Stimulated activated memory B cell treated with anti-CD40 and anti-IgM and Interleukin-4, amounts not matched to agents 10 μg/mL and 1 μg/mL and 100 μg/mL, for 72 hours (primary cell): ENCODE measurements at regions not wholly inside any gene's neighbourhood (a gene's known extent, or its start where the extent isn't known, plus 50 kb on each side); places are given as distances from the start of the nearest gene placed in this dataset.
"Not testable (repeated sequence)": the region's sequence is repeated elsewhere in the genome, so short reads cannot be mapped to it uniquely, and the experiment has no call there.

Experiments
- ATAC-seq: fragments of 150-1000 bp; cut with Tn5 transposase; 2 replicates; pipeline ENCODE4 v1.10.0; 2021
- H3K27ac Mint-ChIP-seq: one replicate; pipeline ENCODE4 v1.8.0; 2022; ENCODE audit warnings: mild to moderate bottlenecking, mixed read lengths
- H3K27me3 Mint-ChIP-seq: one replicate; pipeline ENCODE4 v1.8.0; 2022; ENCODE audit warnings: mixed read lengths
- H3K36me3 Mint-ChIP-seq: one replicate; pipeline ENCODE4 v1.8.0; 2022; ENCODE audit warnings: mixed read lengths
- H3K4me1 Mint-ChIP-seq: one replicate; pipeline ENCODE4 v1.8.0; 2022; ENCODE audit warnings: mixed read lengths
- H3K4me3 Mint-ChIP-seq: one replicate; pipeline ENCODE4 v1.8.0; 2022; ENCODE audit warnings: mild to moderate bottlenecking, moderate library complexity, mixed read lengths
- H3K9me3 Mint-ChIP-seq: one replicate; pipeline ENCODE4 v1.8.0; 2022; ENCODE audit warnings: mixed read lengths

GRCh38 chr16:88128556-88128955, 177.3 kb downstream of the BANP start:
- no peak for ATAC-seq
- Mint-ChIP-seq H3K27me3 (peaks cover 18% of the 10 kb centered on the region), H3K9me3 (no peaks in the 10 kb centered on the region)

DNA sequence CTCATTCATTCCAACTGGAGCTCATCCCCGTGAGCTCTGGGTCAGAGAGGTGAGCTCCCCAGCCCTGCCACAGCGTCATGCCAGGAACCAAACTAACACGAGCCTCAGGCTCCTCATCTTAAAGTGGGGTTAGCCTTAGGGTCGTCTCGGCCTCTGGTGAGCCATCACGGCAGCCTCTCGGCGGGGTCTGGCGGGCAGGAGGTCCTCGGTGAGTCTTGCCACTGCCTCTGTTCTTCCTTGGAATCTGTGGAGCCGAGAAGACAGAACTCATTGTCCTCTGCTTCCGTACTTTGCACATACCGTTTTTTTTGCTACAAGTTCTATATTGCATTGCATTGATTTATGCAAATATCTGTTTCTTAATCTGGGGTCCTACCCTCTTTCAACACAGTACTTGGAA, 177.9 kb downstream of the BANP start:
- not testable (repeated sequence) for H3K4me1 Mint-ChIP-seq, H3K27ac Mint-ChIP-seq, H3K9me3 Mint-ChIP-seq

More at GRCh38 chr16:88128556-88128955, 177.3 kb downstream of the BANP start:
- no peaks in the 10 kb centered on the region for H3K36me3 Mint-ChIP-seq
- H3K4me3 Mint-ChIP-seq = no peak overlapping the region
- no peak overlapping the region for H3K27ac Mint-ChIP-seq
- H3K4me1 Mint-ChIP-seq = peaks cover 6% of the 10 kb centered on the region

DNA sequence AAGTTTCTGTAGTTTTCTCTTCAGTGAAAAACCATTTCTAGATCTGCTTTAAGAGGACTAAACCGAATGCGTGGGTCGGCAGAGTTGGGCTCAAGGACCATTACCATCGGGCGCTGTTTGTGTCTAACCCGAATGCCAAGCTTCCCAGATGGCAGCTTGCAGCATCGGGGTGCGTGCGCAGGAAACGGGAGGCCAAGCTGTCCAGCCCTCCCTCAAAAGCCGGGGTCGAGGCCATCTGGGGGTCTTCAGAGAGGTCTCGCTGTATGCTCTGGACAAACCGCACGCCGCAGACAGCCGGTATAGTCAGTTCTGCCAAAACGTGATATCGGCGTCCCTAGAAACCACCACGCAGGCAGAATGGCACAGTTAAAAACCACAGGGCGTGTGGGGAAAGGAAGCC, 178.8 kb downstream of the BANP start:
- Mint-ChIP-seq H3K4me1 (peaks cover 6% of the 10 kb centered on the region), H3K9me3 (no peaks in the 10 kb centered on the region), H3K27ac (no peak overlapping the region), H3K36me3 (no peaks in the 10 kb centered on the region), H3K4me3 (no peak overlapping the region), H3K27me3 (peaks cover 18% of the 10 kb centered on the region)
- ATAC-seq = no peak

More for the DNA sequence above, 177.9 kb downstream of the BANP start:
- peaks cover 18% of the 10 kb centered on the region for H3K27me3 Mint-ChIP-seq
- not testable (repeated sequence) for H3K36me3 Mint-ChIP-seq, ATAC-seq, H3K4me3 Mint-ChIP-seq

DNA sequence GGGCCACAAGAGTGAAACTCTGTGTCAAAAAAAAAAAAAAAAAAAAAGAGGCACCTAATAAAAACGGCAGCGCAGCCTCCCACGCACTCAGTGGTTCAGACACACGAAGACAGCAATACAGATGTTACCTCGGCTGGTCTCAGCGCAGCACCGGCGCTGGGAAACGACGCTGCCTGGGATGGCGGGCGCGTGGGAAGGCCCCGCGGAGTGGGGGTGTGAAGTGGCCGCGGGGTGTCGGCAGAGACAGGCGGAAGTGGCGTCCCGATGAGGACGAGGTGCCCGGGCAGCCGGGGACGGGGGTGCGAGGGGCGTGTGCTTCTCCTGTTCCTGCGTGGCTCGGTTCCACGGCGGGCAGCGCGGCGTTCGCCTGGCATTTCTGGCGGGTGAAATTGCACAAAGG, 179.4 kb downstream of the BANP start:
- H3K27me3 Mint-ChIP-seq = peaks cover 18% of the 10 kb centered on the region
- H3K27ac Mint-ChIP-seq = no peak overlapping the region
- no peaks in the 10 kb centered on the region for H3K36me3 Mint-ChIP-seq
- peaks cover 6% of the 10 kb centered on the region for H3K4me1 Mint-ChIP-seq
- H3K9me3 Mint-ChIP-seq = no peaks in the 10 kb centered on the region
- no peak for ATAC-seq
- no peak overlapping the region for H3K4me3 Mint-ChIP-seq

GRCh38 chr16:88131256-88131655, 180.0 kb downstream of the BANP start:
- Mint-ChIP-seq H3K9me3 (no peaks in the 10 kb centered on the region), H3K36me3 (no peaks in the 10 kb centered on the region), H3K27me3 (peaks cover 18% of the 10 kb centered on the region), H3K27ac (no peak overlapping the region), H3K4me3 (no peak overlapping the region), H3K4me1 (peaks cover 6% of the 10 kb centered on the region)
- no peak for ATAC-seq

GRCh38 chr16:88131966-88132365, 180.7 kb downstream of the BANP start:
- no peak overlapping the region for H3K27ac Mint-ChIP-seq
- H3K4me3 Mint-ChIP-seq = no peak overlapping the region
- H3K36me3 Mint-ChIP-seq = no peaks in the 10 kb centered on the region
- ATAC-seq = peak; percentile 17
- peaks cover 18% of the 10 kb centered on the region for H3K27me3 Mint-ChIP-seq
- H3K9me3 Mint-ChIP-seq = no peaks in the 10 kb centered on the region
- peaks cover 6% of the 10 kb centered on the region for H3K4me1 Mint-ChIP-seq

DNA sequence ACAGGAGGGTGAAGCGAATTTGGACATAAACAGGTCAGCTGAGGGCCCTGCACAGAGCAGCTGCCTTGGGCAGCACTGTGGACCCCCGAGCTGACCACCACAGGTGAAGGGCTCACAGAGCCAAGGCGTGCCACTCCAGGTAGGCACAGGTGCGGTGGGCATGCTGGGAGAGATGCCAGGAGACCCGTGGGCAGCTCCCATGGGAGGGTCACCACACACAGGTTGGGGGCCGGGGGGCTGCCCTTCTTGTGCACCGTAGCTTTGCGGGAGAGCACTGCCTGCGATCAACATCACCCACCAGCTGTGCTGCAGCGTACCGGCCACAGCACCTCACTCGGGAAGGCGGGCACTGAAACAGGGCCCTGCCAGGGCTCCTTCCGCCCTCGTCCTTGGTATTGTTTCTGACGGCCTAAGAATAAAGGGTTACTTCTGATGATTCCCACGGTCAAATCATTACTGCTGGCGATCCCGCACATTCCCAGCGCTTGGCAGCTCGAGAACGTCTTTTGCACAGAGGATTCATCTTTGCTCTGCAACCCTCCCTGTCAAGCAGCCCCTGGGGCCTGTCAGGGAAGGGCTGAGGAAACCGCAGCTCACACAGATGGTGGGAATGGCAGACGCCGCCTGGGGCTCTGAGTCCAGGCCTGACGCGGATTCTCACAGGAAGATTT, 181.7 kb downstream of the BANP start:
- ATAC-seq = peak; percentile 18
- H3K4me3 Mint-ChIP-seq = no peak overlapping the region
- peaks cover 18% of the 10 kb centered on the region for H3K27me3 Mint-ChIP-seq
- peaks cover 4% of the 10 kb centered on the region for H3K9me3 Mint-ChIP-seq
- H3K36me3 Mint-ChIP-seq = no peaks in the 10 kb centered on the region
- no peak overlapping the region for H3K27ac Mint-ChIP-seq
- peaks cover 6% of the 10 kb centered on the region for H3K4me1 Mint-ChIP-seq

- Mint-ChIP-seq H3K4me1 (peaks cover 6% of the 10 kb centered on the region), H3K4me3 (no peak overlapping the region), H3K27ac (no peak overlapping the region), H3K9me3 (peaks cover 7% of the 10 kb centered on the region), H3K36me3 (no peaks in the 10 kb centered on the region), H3K27me3 (peaks cover 16% of the 10 kb centered on the region)
- ATAC-seq = no peak
Observed at GRCh38 chr16:88133507-88133843, 182.2 kb downstream of the BANP start.

DNA sequence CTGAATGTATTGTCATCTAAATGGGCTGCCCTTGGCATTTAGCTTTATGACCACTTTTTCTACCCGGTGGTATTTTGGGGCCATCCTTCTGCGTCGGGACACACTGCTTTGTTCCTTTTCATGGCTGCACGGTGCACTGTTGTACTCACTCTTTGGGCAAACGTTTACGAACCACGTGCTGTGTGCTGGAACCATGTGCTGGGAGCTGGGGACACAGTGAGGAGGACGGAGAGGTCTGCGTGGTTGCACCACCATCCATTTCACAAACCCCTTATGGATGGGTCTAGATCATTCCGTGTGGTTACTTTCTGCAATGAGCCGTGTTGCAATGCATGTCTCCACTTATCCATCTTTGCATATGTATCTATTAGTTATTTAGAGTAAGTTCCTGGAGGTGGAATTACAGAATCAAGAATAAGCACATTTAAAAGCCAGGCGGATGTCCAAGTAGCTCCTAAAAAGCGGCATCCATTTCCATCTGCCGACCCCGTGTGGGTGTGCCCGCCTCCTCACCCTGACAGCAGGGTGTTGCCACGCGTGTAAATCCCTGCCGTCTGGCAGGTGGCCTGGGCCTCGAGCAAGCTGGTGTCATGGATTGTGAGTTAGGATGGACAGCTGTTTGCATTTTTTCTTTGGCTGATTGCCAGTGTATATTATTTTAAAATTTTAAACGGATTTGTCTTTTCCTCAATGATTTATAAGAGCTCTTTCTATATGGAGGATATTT, 183.1 kb downstream of the BANP start:
- peaks cover 11% of the 10 kb centered on the region for H3K9me3 Mint-ChIP-seq
- not testable (repeated sequence) for ATAC-seq, H3K36me3 Mint-ChIP-seq, H3K4me1 Mint-ChIP-seq, H3K27ac Mint-ChIP-seq, H3K4me3 Mint-ChIP-seq
- H3K27me3 Mint-ChIP-seq = peaks cover 11% of the 10 kb centered on the region

DNA sequence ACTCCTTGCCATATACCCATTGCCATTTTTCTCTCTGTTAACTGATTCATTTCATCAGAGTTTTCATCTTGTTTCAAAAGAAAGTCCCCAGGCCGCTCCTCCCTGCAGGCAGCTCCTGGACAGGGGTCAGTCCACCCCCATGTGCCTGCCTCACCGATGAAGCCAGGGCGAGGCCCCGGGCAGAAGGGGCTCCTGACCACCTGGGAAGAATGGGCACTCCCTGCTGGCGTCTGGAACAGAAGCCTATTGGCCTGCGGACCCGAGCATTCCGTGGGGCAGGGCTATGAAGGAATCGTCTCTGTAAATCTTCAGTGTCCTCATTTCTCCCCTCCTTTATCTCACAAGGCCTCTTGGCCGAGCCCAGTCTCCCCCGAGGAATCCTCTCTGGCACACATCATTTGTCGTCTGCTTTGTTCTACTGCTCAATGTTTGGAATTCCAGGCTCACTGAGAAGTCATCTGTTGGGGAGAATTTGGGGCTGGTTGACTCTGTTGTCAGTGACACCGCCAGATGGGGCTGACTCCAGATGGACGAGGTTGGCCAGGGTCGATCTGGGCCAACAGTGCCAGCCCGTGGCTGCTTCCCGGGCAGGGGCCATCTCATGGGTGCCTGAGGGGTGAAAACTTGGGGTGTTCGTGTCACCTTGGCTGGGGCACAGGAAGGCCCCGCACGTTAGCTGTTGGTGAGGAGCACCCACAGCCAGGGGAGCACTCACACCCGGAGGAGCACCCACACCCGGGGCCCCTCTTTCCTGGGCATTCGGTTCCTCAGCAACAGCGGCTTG, 183.9 kb downstream of the BANP start:
- ATAC-seq = not testable (repeated sequence)

GRCh38 chr16:88136211-88136713, 185.0 kb downstream of the BANP start:
- Mint-ChIP-seq H3K9me3 (peaks cover 16% of the 10 kb centered on the region), H3K27me3 (peaks cover 20% of the 10 kb centered on the region)
- ATAC-seq, H3K36me3 Mint-ChIP-seq, H3K4me1 Mint-ChIP-seq, H3K27ac Mint-ChIP-seq, H3K4me3 Mint-ChIP-seq: not testable (repeated sequence)

More for the DNA sequence above, 183.9 kb downstream of the BANP start:
- not testable (repeated sequence) for H3K4me1 Mint-ChIP-seq, H3K36me3 Mint-ChIP-seq, H3K27ac Mint-ChIP-seq, H3K4me3 Mint-ChIP-seq
- peaks cover 13% of the 10 kb centered on the region for H3K9me3 Mint-ChIP-seq
- peaks cover 16% of the 10 kb centered on the region for H3K27me3 Mint-ChIP-seq

- not testable (repeated sequence) for H3K4me3 Mint-ChIP-seq, ATAC-seq, H3K4me1 Mint-ChIP-seq, H3K36me3 Mint-ChIP-seq, H3K27ac Mint-ChIP-seq
- H3K9me3 Mint-ChIP-seq = peaks cover 16% of the 10 kb centered on the region
- H3K27me3 Mint-ChIP-seq = peaks cover 19% of the 10 kb centered on the region
Observed at GRCh38 chr16:88136939-88137338, 185.7 kb downstream of the BANP start.

GRCh38 chr16:88139141-88139540, 187.9 kb downstream of the BANP start:
- not testable (repeated sequence) for H3K27ac Mint-ChIP-seq, H3K4me1 Mint-ChIP-seq, H3K27me3 Mint-ChIP-seq, H3K36me3 Mint-ChIP-seq, H3K4me3 Mint-ChIP-seq, ATAC-seq
- H3K9me3 Mint-ChIP-seq = peaks cover 16% of the 10 kb centered on the region

GRCh38 chr16:88140195-88140594, 189.0 kb downstream of the BANP start:
- peaks cover 16% of the 10 kb centered on the region for H3K9me3 Mint-ChIP-seq
- ATAC-seq, H3K4me3 Mint-ChIP-seq, H3K27me3 Mint-ChIP-seq, H3K27ac Mint-ChIP-seq, H3K36me3 Mint-ChIP-seq, H3K4me1 Mint-ChIP-seq: not testable (repeated sequence)

DNA sequence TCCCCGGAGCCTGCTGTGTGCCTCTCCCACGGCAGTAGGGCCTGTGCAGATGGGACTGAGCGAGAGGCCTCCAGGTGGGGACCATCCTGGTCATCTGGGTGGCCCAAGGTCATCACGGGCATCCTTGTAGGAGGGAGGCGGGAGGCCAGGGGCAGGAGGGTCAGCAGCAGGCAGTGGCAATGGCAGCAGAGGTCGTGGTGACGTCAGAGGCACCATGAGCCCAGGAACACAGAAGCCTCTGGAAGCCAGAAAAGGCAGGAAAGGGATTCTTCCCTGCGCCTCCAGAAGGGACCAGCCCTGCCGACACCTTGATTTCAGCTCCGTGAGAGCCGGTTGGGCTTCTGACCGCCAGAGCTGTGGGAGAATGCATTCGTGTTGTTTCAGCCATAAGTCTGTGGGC, 190.3 kb downstream of the BANP start:
- peaks cover 19% of the 10 kb centered on the region for H3K27me3 Mint-ChIP-seq
- no peak for ATAC-seq
- H3K9me3 Mint-ChIP-seq = peaks cover 16% of the 10 kb centered on the region
- H3K27ac Mint-ChIP-seq = no peak overlapping the region
- no peaks in the 10 kb centered on the region for H3K4me1 Mint-ChIP-seq
- H3K36me3 Mint-ChIP-seq = peaks cover 6% of the 10 kb centered on the region
- no peak overlapping the region for H3K4me3 Mint-ChIP-seq
